ENCODE measurements at regions not wholly inside any gene's neighbourhood (a gene's known extent, or its start where the extent isn't known, plus 50 kb on each side); places are given as distances from the start of the nearest gene placed in this dataset.

GRCh38 chr2:18232731-18233438, 327.6 kb downstream of the RDH14 start:
- Histone ChIP-seq H3K9me1 (replicated peaks; ENCODE audit: control insufficient read depth, extremely low read depth, insufficient read depth, low read length) (no peaks in the 10 kb centered on the region), H3K9me3 (replicated peaks; ENCODE audit: control insufficient read depth, insufficient read depth, low read length) (no peaks in the 10 kb centered on the region), H4K20me1 (replicated peaks; ENCODE audit: control insufficient read depth, extremely low read depth, insufficient read depth, low read length) (no peaks in the 10 kb centered on the region), H3K27ac (ENCODE audit: insufficient read depth, low read depth, low read length) (no peak overlapping the region), H2AFZ (ENCODE audit: low read depth, low read length) (no peak overlapping the region), H3K36me3 (ENCODE audit: control insufficient read depth in 2 of 2, extremely low read depth in 1 of 2, insufficient read depth in 2 of 2, low read length in 2 of 2) (no peaks in the 10 kb centered on the region), H3K4me1 (ENCODE audit: control insufficient read depth, extremely low read depth, insufficient read depth, low read length) (no peaks in the 10 kb centered on the region), H3K79me2 (ENCODE audit: control insufficient read depth, insufficient read depth, low read length) (no peaks in the 10 kb centered on the region), H3K27me3 (ENCODE audit: control insufficient read depth in 2 of 2, insufficient read depth in 2 of 2, low read length in 2 of 2) (no peaks in the 10 kb centered on the region), H3K4me3 (replicated peaks in 1 of 3; ENCODE audit: insufficient read depth in 1 of 3, low read depth in 1 of 3, low read length in 3 of 3) (no peak overlapping the region), H3K4me2 (ENCODE audit: insufficient read depth, low read length) (no peak overlapping the region), H3K9ac (replicated peaks; ENCODE audit: extremely low read depth, insufficient read depth, low read length) (no peak overlapping the region)
- ChIA-PET POLR2A (no interaction called here), CTCF (interaction anchor here (0.9 to 1.5 kb wide), 2 partner anchors 9 to 13 kb away, joined by 3 read pairs; no protein-coding TSS in a partner anchor)
- peak; percentile 40 for FAIRE-seq
- no peak for DNase-seq (ENCODE audit: low read depth, low spot score)
- intact Hi-C loops (cut with micrococcal nuclease): no loop called here
- dilution Hi-C loops (cut with MboI; ENCODE audit: extremely low pct_ligation_motif_present, low sequenced_read_pairs): no loop called here
- BruUV-seq (replicated peaks): no TSS peak
- TF ChIP-seq EZH2 (IDR thresholded peaks at IDR 0.05; ENCODE audit: borderline replicate concordance, low read depth, low read length, severe bottlenecking) (no peak), GATA2 (IDR thresholded peaks at IDR 0.05; ENCODE audit: insufficient read depth, insufficient read length, low read depth, low read length) (peak; percentile 36)

DNA sequence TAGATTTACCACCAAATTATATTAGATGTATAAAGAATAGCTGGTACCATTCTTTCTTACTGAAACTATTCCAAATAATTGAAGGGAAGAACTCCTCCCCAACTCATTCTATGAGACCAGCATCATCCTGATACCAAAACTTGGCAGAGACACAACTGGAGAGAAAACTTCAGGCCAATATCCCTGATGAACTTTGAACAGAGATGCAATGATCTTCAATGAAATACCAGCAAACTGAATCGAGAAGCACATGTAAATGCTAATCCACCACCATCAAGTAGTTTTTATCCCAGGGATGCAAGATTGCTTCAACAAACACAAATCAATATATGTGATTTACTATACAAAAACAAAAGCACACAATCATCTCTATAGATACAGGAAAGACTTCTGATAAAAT, 329.8 kb downstream of the RDH14 start:
- no TSS peak for BruUV-seq (replicated peaks)
- Histone ChIP-seq H3K4me1 (ENCODE audit: control insufficient read depth, extremely low read depth, insufficient read depth, low read length) (no peaks in the 10 kb centered on the region), H3K27ac (ENCODE audit: insufficient read depth, low read depth, low read length) (no peak overlapping the region), H3K4me3 (replicated peaks in 1 of 3; ENCODE audit: insufficient read depth in 1 of 3, low read depth in 1 of 3, low read length in 3 of 3) (no peak overlapping the region), H3K9me3 (replicated peaks; ENCODE audit: control insufficient read depth, insufficient read depth, low read length) (no peaks in the 10 kb centered on the region), H3K36me3 (ENCODE audit: control insufficient read depth in 2 of 2, extremely low read depth in 1 of 2, insufficient read depth in 2 of 2, low read length in 2 of 2) (no peaks in the 10 kb centered on the region), H2AFZ (ENCODE audit: low read depth, low read length) (no peak overlapping the region), H3K4me2 (ENCODE audit: insufficient read depth, low read length) (no peak overlapping the region), H3K9me1 (replicated peaks; ENCODE audit: control insufficient read depth, extremely low read depth, insufficient read depth, low read length) (no peaks in the 10 kb centered on the region), H3K79me2 (ENCODE audit: control insufficient read depth, insufficient read depth, low read length) (no peaks in the 10 kb centered on the region), H3K9ac (replicated peaks; ENCODE audit: extremely low read depth, insufficient read depth, low read length) (no peak overlapping the region), H3K27me3 (ENCODE audit: control insufficient read depth in 2 of 2, insufficient read depth in 2 of 2, low read length in 2 of 2) (no peaks in the 10 kb centered on the region), H4K20me1 (replicated peaks; ENCODE audit: control insufficient read depth, extremely low read depth, insufficient read depth, low read length) (no peaks in the 10 kb centered on the region)
- FAIRE-seq: no peak
- intact Hi-C loops (cut with micrococcal nuclease): no loop called here
- ChIA-PET CTCF (interaction anchor here (2.0 kb wide), 1 partner anchor 52 kb away, joined by 5 read pairs; no protein-coding TSS in a partner anchor), POLR2A (no interaction called here)
- TF ChIP-seq JUN (IDR thresholded peaks at IDR 0.05; ENCODE audit: borderline replicate concordance, insufficient read depth, insufficient read length, low read depth): no peak
- DNase-seq (ENCODE audit: low read depth, low spot score): no peak
- dilution Hi-C loops (cut with MboI; ENCODE audit: extremely low pct_ligation_motif_present, low sequenced_read_pairs): no loop called here

Data from endothelial cell of umbilical vein (primary cell).